Neural progenitor cell (in vitro differentiated cells): ENCODE measurements at regions not wholly inside any gene's neighbourhood (a gene's known extent, or its start where the extent isn't known, plus 50 kb on each side); places are given as distances from the start of the nearest gene placed in this dataset.

Source experiments
- DNase-seq: peaks from one replicate; pipeline ENCODE4 v3.0.0-alpha.2; 2016; ENCODE audit warnings: low spot score
- H2AFZ ChIP-seq: fragments of 200-600 bp; sonication (generic); replicated peaks from 2 replicates; pipeline ENCODE4 v1.6.1; 2016; ENCODE audit warnings: antibody characterized with exemption
- H3F3A ChIP-seq: fragments of 200-600 bp; sonication (generic); 2 replicates; pipeline ENCODE4 v1.6.1; 2016; ENCODE audit warnings: antibody characterized with exemption, low read depth
- H3K27ac ChIP-seq: fragments of 200-600 bp; sonication (generic); 2 replicates; pipeline ENCODE4 v1.5.1; 2016; ENCODE audit warnings: mild to moderate bottlenecking
- H3K27me3 ChIP-seq: fragments of 200-600 bp; sonication (generic); 2 replicates; pipeline ENCODE4 v1.6.1; 2016; ENCODE audit warnings: mild to moderate bottlenecking, moderate library complexity
- H3K36me3 ChIP-seq: fragments of 200-600 bp; sonication (generic); 2 replicates; pipeline ENCODE4 v1.5.1; 2016
- H3K4me1 ChIP-seq: fragments of 200-600 bp; sonication (generic); 2 replicates; pipeline ENCODE4 v1.6.1; 2016; ENCODE audit warnings: mixed run types
- H3K4me2 ChIP-seq: fragments of 200-600 bp; sonication (generic); 2 replicates; pipeline ENCODE4 v1.6.1; 2016
- H3K4me3 ChIP-seq: fragments of 200-600 bp; sonication (generic); 2 replicates; pipeline ENCODE4 v1.5.1; 2016
- H3K79me2 ChIP-seq: fragments of 200-600 bp; sonication (generic); 2 replicates; pipeline ENCODE4 v1.6.1; 2016; ENCODE audit warnings: low read depth
- H3K9ac ChIP-seq: fragments of 200-600 bp; sonication (generic); 2 replicates; pipeline ENCODE4 v1.6.1; 2016
- H3K9me3 ChIP-seq: fragments of 200-600 bp; sonication (generic); 2 replicates; pipeline ENCODE4 v1.5.1; 2016; ENCODE audit warnings: low read depth
- H4K20me1 ChIP-seq: fragments of 200-600 bp; sonication (generic); 2 replicates; pipeline ENCODE4 v1.6.1; 2016; ENCODE audit warnings: low read depth
- H3K27ac Mint-ChIP-seq: 3 replicates; pipeline ENCODE4 v1.8.0; 2021; ENCODE audit warnings: mixed read lengths
- H3K27me3 Mint-ChIP-seq: 2 replicates; pipeline ENCODE4 v1.8.0; 2022; ENCODE audit warnings: low read depth, mild to moderate bottlenecking, inconsistent platforms, moderate library complexity, mixed read lengths; ENCODE audit not compliant: insufficient read depth
- H3K36me3 Mint-ChIP-seq: 3 replicates; pipeline ENCODE4 v1.8.0; 2021; ENCODE audit warnings: mixed read lengths
- H3K4me1 Mint-ChIP-seq: 3 replicates; pipeline ENCODE4 v1.8.0; 2021; ENCODE audit warnings: mixed read lengths
- H3K4me3 Mint-ChIP-seq: 3 replicates; pipeline ENCODE4 v1.8.0; 2021; ENCODE audit warnings: mild to moderate bottlenecking, moderate library complexity, mixed read lengths
- H3K9me3 Mint-ChIP-seq: 3 replicates; pipeline ENCODE4 v1.8.0; 2020; ENCODE audit warnings: mixed read lengths
- CTCF ChIP-seq: fragments of 200-600 bp; sonication (generic); IDR thresholded peaks from 2 replicates; pipeline ENCODE4 v1.5.1; 2017; ENCODE audit warnings: antibody characterized with exemption, mild to moderate bottlenecking
- EZH2 ChIP-seq: fragments of 200-600 bp; sonication (generic); IDR thresholded peaks from 2 replicates; pipeline ENCODE4 v1.6.1; 2017; ENCODE audit warnings: antibody characterized with exemption, mild to moderate bottlenecking, moderate library complexity
- EZH2phosphoT487 ChIP-seq: fragments of 200-600 bp; sonication (generic); IDR thresholded peaks from 2 replicates; pipeline ENCODE4 v1.6.1; 2017; ENCODE audit warnings: antibody characterized with exemption

DNA sequence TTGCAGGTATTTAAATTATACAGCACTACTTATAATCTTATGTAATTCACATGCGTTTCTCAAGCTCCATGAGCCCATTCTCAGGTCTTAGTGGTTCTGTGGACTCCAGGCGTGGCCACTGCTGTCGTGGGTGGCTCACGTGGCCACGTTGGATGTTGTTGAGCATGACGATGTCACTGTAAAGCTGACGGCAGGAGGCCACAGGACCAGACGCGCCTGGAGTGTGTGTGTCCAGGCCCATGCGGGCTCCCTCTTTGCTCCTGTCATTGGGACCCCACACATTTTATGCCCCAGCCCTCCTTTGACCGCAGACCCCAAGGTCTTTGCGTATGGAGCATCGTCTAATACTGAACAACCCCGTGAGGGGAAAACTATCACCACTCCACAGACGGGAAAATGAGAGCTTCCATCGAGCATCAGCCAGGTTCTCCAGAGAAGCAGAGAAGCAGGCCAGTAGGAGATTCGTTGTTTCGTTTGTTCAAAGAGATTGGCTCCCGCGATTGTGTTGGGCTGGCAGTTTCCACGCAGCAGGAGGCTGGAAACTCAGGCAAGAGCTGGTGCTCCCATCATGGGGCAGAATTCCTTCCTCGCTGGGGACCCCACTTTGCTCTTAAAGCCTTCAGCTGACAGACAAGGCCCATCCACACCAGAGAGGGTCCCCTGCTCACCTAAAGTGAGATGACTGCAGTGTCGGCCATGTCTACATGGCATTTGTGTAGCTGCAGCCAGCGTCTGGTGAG, 129.3 kb upstream of the SPACA7 start:
- Histone ChIP-seq H4K20me1 (no peaks in the 10 kb centered on the region), H3K79me2 (no peaks in the 10 kb centered on the region), H3K4me1 (peaks cover 9% of the 10 kb centered on the region), H3K9ac (no peak overlapping the region), H3K36me3 (no peaks in the 10 kb centered on the region), H3K27ac (no peak overlapping the region), H2AFZ (no peak overlapping the region), H3F3A (no peaks in the 10 kb centered on the region), H3K4me2 (no peak overlapping the region), H3K27me3 (no peaks in the 10 kb centered on the region), H3K9me3 (no peaks in the 10 kb centered on the region), H3K4me3 (no peak overlapping the region)
- Mint-ChIP-seq H3K27me3 (peaks cover 14% of the 10 kb centered on the region), H3K4me1 (peaks cover 61% of the 10 kb centered on the region), H3K27ac (peak overlapping the region; percentile 93), H3K36me3 (no peaks in the 10 kb centered on the region), H3K4me3 (peak overlapping the region; percentile 15), H3K9me3 (peaks cover 3% of the 10 kb centered on the region)
- TF ChIP-seq EZH2phosphoT487 (no peak), EZH2 (no peak), CTCF (no peak)
- no peak for DNase-seq

GRCh38 chr13:112247471-112248405, 128.4 kb upstream of the SPACA7 start:
- peak overlapping the region; percentile 72 for H2AFZ ChIP-seq
- H3K4me1 Mint-ChIP-seq, result peaks cover 63% of the 10 kb centered on the region
- TF ChIP-seq EZH2 (no peak), CTCF (no peak), EZH2phosphoT487 (no peak)
- H3F3A ChIP-seq, result no peaks in the 10 kb centered on the region
- no peaks in the 10 kb centered on the region for H4K20me1 ChIP-seq
- DNase-seq, result no peak
- no peaks in the 10 kb centered on the region for H3K9me3 ChIP-seq
- H3K4me3 ChIP-seq, result no peak overlapping the region
- peaks cover 3% of the 10 kb centered on the region for H3K9me3 Mint-ChIP-seq
- H3K27me3 Mint-ChIP-seq, result peaks cover 14% of the 10 kb centered on the region
- H3K9ac ChIP-seq, result no peak overlapping the region
- no peak overlapping the region for H3K27ac ChIP-seq
- H3K79me2 ChIP-seq, result no peaks in the 10 kb centered on the region
- peak overlapping the region; percentile 33 for H3K27ac Mint-ChIP-seq
- H3K36me3 Mint-ChIP-seq, result no peaks in the 10 kb centered on the region
- H3K27me3 ChIP-seq, result no peaks in the 10 kb centered on the region
- H3K4me2 ChIP-seq, result no peak overlapping the region
- H3K4me3 Mint-ChIP-seq, result peak overlapping the region; percentile 15
- peaks cover 9% of the 10 kb centered on the region for H3K4me1 ChIP-seq
- H3K36me3 ChIP-seq, result no peaks in the 10 kb centered on the region

- peak overlapping the region; percentile 72 for H2AFZ ChIP-seq
- no peaks in the 10 kb centered on the region for H4K20me1 ChIP-seq
- no peaks in the 10 kb centered on the region for H3K36me3 Mint-ChIP-seq
- H3K4me1 Mint-ChIP-seq, result peaks cover 70% of the 10 kb centered on the region
- no peaks in the 10 kb centered on the region for H3K9me3 ChIP-seq
- H3K36me3 ChIP-seq, result no peaks in the 10 kb centered on the region
- H3K4me3 Mint-ChIP-seq, result no peak overlapping the region
- DNase-seq, result no peak
- H3K4me1 ChIP-seq, result peaks cover 9% of the 10 kb centered on the region
- H3K27ac Mint-ChIP-seq, result peak overlapping the region; percentile 72
- no peak overlapping the region for H3K27ac ChIP-seq
- H3K4me2 ChIP-seq, result no peak overlapping the region
- H3K27me3 Mint-ChIP-seq, result peaks cover 14% of the 10 kb centered on the region
- peaks cover 3% of the 10 kb centered on the region for H3K9me3 Mint-ChIP-seq
- no peaks in the 10 kb centered on the region for H3K27me3 ChIP-seq
- H3K9ac ChIP-seq, result no peak overlapping the region
- H3F3A ChIP-seq, result no peaks in the 10 kb centered on the region
- no peak overlapping the region for H3K4me3 ChIP-seq
- no peaks in the 10 kb centered on the region for H3K79me2 ChIP-seq
- no peak for TF ChIP-seq EZH2phosphoT487
- TF ChIP-seq EZH2, result no peak
- TF ChIP-seq CTCF, result no peak
These were observed 127.8 kb upstream of the SPACA7 start for GRCh38 chr13:112248406-112248760.
